Peyer's patch (tissue), 4 donors: ENCODE measurements at regions not wholly inside any gene's neighbourhood (a gene's known extent, or its start where the extent isn't known, plus 50 kb on each side); places are given as distances from the start of the nearest gene placed in this dataset.

Experiments used
- POLR2A ChIP-seq, 2 donors: fragments of 450-650 bp; IDR thresholded peaks; one replicate each; pipeline ENCODE4 v1.5.1; 2017; ENCODE audit warnings: antibody characterized with exemption in 2 of 2, mild to moderate bottlenecking in 2 of 2, moderate library complexity in 2 of 2
- TF ChIP-seq, protein P1 (sequence below), 6 experiments: fragments of 450-650 bp in 4 of 6; fragments of 200-600 bp in 2 of 6; sonication (generic) in 1 of 6; IDR thresholded peaks; one replicate each; pipeline ENCODE4 v1.5.1; 2017 to 2019; ENCODE audit warnings: antibody characterized with exemption in 6 of 6, mild to moderate bottlenecking in 3 of 6, moderate library complexity in 1 of 6

- TF ChIP-seq, protein P1, sequence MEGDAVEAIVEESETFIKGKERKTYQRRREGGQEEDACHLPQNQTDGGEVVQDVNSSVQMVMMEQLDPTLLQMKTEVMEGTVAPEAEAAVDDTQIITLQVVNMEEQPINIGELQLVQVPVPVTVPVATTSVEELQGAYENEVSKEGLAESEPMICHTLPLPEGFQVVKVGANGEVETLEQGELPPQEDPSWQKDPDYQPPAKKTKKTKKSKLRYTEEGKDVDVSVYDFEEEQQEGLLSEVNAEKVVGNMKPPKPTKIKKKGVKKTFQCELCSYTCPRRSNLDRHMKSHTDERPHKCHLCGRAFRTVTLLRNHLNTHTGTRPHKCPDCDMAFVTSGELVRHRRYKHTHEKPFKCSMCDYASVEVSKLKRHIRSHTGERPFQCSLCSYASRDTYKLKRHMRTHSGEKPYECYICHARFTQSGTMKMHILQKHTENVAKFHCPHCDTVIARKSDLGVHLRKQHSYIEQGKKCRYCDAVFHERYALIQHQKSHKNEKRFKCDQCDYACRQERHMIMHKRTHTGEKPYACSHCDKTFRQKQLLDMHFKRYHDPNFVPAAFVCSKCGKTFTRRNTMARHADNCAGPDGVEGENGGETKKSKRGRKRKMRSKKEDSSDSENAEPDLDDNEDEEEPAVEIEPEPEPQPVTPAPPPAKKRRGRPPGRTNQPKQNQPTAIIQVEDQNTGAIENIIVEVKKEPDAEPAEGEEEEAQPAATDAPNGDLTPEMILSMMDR (IDR thresholded peaks at IDR 0.05) = no peak
- TF ChIP-seq POLR2A (IDR thresholded peaks at IDR 0.05) = no peak
Observed at GRCh38 chr4:14802596-14802995, 199.7 kb upstream of the CPEB2 start.
